H1 (cell line): ENCODE measurements at regions not wholly inside any gene's neighbourhood (a gene's known extent, or its start where the extent isn't known, plus 50 kb on each side); places are given as distances from the start of the nearest gene placed in this dataset.

ENCODE experiments used
- EGR1 ChIP-seq: IDR thresholded peaks from 2 replicates; pipeline ENCODE4 v1.6.1; 2011; ENCODE audit warnings: low read depth, low read length, borderline replicate concordance
- KDM5A ChIP-seq: fragments of 200-600 bp; IDR thresholded peaks from 2 replicates; pipeline ENCODE4 v1.7.1; 2012; ENCODE audit warnings: mild to moderate bottlenecking, low read length, inconsistent platforms, mixed read lengths
- POLR2AphosphoS5 ChIP-seq: IDR thresholded peaks from 2 replicates; pipeline ENCODE4 v1.6.1; 2011; ENCODE audit warnings: low read depth, low read length
- RAD21 ChIP-seq, 2 experiments: IDR thresholded peaks in 1 of 2; conservative IDR thresholded peaks in 1 of 2; 2 replicates each; pipeline ENCODE4 v1.6.1; 2011; ENCODE audit warnings: low read depth in 2 of 2, low read length in 2 of 2, improper control_type of control experiment in 1 of 2, inconsistent platforms in 1 of 2, mild to moderate bottlenecking in 1 of 2, moderate library complexity in 1 of 2
- SIRT6 ChIP-seq: IDR thresholded peaks from one replicate; pipeline ENCODE4 v1.7.1; 2012; ENCODE audit warnings: low read length, inconsistent platforms
- SP2 ChIP-seq: IDR thresholded peaks from 2 replicates; pipeline ENCODE4 v1.6.1; 2012; ENCODE audit warnings: mild to moderate bottlenecking, low read length, inconsistent platforms
- YY1 ChIP-seq: IDR thresholded peaks from 2 replicates; pipeline ENCODE4 v1.6.1; 2011; ENCODE audit warnings: low read depth, mild to moderate bottlenecking, low read length
- TF ChIP-seq, protein P1 (sequence below), 3 experiments: IDR thresholded peaks; 1 replicate in 2 of 3; 2 replicates in 1 of 3; pipeline versions ENCODE4 v1.5.1 to v1.6.1; 2011; ENCODE audit warnings: low read length in 3 of 3, mild to moderate bottlenecking in 3 of 3, inconsistent platforms in 2 of 3, low read depth in 1 of 3, moderate library complexity in 1 of 3; ENCODE audit not compliant: insufficient read depth in 1 of 3; ENCODE audit errors: control extremely low read depth in 1 of 3

- TF ChIP-seq EGR1 (no peak), POLR2AphosphoS5 (no peak), YY1 (no peak), KDM5A (no peak), SIRT6 (no peak), SP2 (no peak), RAD21 (IDR thresholded peaks at IDR 0.05 in 1 of 2, conservative IDR thresholded peaks at IDR 0.05 in 1 of 2; ENCODE audit: low read depth in 2 of 2, low read length in 2 of 2) (no peak)
- TF ChIP-seq, protein P1, sequence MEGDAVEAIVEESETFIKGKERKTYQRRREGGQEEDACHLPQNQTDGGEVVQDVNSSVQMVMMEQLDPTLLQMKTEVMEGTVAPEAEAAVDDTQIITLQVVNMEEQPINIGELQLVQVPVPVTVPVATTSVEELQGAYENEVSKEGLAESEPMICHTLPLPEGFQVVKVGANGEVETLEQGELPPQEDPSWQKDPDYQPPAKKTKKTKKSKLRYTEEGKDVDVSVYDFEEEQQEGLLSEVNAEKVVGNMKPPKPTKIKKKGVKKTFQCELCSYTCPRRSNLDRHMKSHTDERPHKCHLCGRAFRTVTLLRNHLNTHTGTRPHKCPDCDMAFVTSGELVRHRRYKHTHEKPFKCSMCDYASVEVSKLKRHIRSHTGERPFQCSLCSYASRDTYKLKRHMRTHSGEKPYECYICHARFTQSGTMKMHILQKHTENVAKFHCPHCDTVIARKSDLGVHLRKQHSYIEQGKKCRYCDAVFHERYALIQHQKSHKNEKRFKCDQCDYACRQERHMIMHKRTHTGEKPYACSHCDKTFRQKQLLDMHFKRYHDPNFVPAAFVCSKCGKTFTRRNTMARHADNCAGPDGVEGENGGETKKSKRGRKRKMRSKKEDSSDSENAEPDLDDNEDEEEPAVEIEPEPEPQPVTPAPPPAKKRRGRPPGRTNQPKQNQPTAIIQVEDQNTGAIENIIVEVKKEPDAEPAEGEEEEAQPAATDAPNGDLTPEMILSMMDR (IDR thresholded peaks at IDR 0.05; ENCODE audit: control extremely low read depth in 1 of 3, insufficient read depth in 1 of 3, low read depth in 1 of 3, low read length in 3 of 3), result no peak
Measured at GRCh38 chr4:151599863-151600262, 160.9 kb downstream of the GATB start.
